Fibroblast of mammary gland (primary cell): ENCODE measurements at regions not wholly inside any gene's neighbourhood (a gene's known extent, or its start where the extent isn't known, plus 50 kb on each side); places are given as distances from the start of the nearest gene placed in this dataset.

ENCODE experiments used
- DNase-seq: peaks from one replicate; pipeline ENCODE4 v3.0.0-alpha.2; 2010; ENCODE audit warnings: low read depth
- H3K4me3 ChIP-seq: 2 replicates; pipeline ENCODE4 v1.5.1; 2011; ENCODE audit warnings: low read depth, mild to moderate bottlenecking, low read length, moderate library complexity; ENCODE audit not compliant: control insufficient read depth
- TF ChIP-seq, protein P1 (sequence below): conservative IDR thresholded peaks from 2 replicates; pipeline ENCODE4 v1.5.1; 2011; ENCODE audit warnings: low read depth, low read length, inconsistent platforms; ENCODE audit not compliant: control insufficient read depth, insufficient read depth

DNA sequence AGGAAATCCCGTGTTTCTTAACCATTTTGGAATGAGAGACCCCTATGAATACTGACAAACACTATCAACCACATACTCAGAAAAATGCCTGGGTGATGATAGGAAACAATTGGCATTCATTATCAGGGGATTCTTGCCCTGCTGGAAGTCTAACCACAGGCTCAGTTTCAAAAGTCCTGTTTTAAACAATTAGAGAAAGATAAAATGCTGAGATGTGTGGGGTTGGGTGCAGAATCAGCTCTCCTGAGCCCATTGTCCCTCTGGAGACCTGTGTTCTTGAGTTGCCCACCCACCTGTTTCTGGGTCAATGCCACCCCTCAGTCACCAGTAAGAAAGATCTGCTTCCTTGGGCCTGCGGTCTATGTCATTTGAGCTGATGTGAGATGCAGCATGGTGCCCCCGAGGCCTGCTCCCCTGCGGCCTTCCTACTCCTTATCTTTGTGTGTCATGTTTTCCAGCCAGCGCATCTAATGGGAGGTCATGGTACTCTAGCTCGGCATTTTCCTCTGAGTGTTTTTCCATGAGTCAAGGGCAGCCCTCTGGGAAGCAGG, 130.3 kb upstream of the PLXNA2 start:
- no peak for DNase-seq
- TF ChIP-seq, protein P1, sequence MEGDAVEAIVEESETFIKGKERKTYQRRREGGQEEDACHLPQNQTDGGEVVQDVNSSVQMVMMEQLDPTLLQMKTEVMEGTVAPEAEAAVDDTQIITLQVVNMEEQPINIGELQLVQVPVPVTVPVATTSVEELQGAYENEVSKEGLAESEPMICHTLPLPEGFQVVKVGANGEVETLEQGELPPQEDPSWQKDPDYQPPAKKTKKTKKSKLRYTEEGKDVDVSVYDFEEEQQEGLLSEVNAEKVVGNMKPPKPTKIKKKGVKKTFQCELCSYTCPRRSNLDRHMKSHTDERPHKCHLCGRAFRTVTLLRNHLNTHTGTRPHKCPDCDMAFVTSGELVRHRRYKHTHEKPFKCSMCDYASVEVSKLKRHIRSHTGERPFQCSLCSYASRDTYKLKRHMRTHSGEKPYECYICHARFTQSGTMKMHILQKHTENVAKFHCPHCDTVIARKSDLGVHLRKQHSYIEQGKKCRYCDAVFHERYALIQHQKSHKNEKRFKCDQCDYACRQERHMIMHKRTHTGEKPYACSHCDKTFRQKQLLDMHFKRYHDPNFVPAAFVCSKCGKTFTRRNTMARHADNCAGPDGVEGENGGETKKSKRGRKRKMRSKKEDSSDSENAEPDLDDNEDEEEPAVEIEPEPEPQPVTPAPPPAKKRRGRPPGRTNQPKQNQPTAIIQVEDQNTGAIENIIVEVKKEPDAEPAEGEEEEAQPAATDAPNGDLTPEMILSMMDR: no peak
- no peak overlapping the region for H3K4me3 ChIP-seq

DNA sequence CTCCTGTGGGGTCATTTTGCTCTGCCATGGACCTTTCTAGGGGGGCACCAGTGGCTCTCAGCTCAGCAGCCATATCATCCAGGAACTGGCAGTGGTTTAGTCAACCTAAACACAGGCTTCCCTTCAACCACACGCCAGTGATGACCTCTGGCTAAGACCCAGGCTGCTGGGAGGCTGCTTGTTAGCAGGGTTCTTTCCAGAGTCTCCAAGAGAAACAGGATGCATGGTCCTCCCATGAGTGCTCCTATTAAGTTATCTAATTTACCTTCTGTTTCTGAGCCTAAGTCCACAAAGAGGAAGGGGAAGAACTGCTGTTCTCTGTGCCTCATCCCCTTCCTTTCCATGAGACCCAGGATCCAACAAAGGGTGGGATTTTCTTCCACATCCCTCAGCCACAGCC, 137.3 kb upstream of the PLXNA2 start:
- H3K4me3 ChIP-seq: no peak overlapping the region
- DNase-seq: no peak
- TF ChIP-seq, protein P1: no peak

DNA sequence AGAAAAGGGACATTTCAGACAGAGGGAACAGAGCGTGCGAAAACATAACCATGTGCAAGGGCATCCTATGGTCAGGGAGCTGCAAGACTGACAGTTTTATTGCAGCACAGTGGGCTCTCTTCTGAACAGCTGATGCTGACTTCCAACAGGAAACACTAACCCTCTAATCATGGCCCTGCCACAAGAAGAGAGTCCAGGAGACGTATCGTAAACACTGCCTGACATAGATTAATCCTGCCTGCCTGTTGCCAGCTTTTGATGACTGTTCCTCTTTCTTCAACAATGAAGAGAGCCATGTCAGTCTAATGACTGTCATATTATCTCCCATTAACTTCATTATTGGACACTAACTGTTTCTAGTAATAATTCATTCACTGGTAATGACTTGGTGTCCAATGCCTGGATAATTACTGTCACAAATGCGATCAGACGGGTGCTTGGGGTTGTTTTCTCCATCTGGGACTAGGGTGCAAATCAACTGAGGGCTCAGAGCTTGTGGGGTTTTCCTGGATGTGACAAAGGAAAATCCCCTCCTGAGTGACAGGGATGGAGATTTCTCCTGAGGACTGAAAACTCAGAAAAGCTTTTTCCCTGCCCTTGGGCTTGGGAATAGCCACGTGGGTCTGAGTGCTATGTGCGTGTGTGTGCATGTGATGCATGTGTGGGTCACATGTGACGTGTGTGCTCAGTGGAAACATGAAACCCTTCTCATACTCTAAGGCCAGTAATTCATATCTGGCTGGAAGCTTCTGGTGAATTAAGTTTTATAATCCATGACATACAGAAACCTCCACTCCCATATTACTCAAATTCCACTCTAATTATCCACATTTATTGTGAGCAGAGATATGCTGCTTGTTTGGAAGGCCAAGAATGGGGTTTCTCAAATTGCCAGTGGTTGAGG, 144.0 kb upstream of the PLXNA2 start:
- TF ChIP-seq, protein P1: no peak
- H3K4me3 ChIP-seq: no peak overlapping the region
- DNase-seq: no peak

DNA sequence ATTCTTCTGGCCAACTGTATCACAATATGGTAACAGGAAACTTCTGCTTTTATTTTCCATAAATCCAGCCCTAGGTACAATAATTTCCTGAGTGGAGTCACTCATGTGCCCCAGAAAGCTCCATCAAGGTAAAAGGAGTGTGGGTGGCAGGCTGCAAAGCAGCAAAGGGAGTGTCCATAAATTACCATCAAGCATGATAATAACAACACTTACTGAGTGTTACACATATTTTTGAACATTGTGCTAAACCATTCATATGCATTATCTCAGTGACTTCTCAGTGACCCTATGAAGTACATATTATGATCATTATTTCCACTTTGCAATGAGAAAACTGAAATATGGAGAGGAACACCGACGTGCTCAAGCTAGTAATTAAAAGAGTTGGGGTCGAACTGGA, 149.2 kb upstream of the PLXNA2 start:
- H3K4me3 ChIP-seq: no peak overlapping the region
- TF ChIP-seq, protein P1: no peak
- DNase-seq: no peak

DNA sequence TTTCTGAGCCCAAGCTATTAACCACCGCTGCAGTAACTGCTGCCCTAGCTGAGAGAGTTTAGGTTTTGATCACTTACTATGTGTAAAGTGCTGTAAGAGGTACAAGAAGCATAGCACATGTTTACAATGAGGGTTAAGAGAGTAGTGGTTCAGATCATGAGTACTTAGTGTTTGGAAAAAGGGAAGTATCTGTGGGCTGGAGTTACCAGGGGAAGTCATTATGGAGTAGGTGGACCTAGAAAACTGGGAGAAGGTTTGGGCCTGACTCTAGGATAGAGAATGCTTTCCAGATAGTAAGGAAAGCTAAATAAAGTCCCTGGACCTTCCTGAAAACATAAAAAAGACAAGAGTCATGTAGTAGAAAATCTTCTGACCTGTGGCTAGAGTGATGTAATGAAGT, 149.6 kb upstream of the PLXNA2 start:
- H3K4me3 ChIP-seq: no peak overlapping the region
- DNase-seq: no peak
- TF ChIP-seq, protein P1: no peak

DNA sequence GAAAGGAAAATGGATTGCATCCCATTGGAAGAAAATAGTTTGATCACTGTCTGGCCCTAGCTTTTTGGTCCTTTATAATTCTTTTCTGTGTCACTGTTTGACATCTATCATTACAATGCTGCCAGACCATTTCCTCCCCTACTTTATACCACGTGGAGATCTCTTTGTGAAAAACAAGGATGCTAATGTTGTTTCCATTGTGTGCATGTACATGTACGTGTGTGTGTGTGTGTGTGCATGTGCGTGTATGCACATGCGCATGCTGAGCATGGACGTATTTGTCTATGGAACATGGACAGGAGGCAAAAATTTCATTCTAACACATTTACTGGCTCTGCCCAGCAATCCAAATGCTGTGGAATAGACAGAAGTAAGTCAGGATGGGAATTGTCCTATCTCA, 153.1 kb upstream of the PLXNA2 start:
- TF ChIP-seq, protein P1: no peak
- H3K4me3 ChIP-seq: no peak overlapping the region
- DNase-seq: no peak
